DND-41 (cell line): ENCODE measurements at regions not wholly inside any gene's neighbourhood (a gene's known extent, or its start where the extent isn't known, plus 50 kb on each side); places are given as distances from the start of the nearest gene placed in this dataset.

Source experiments
- EZH2 ChIP-seq: IDR thresholded peaks from 3 replicates; pipeline ENCODE4 v1.6.1; 2012; ENCODE audit warnings: borderline replicate concordance, low read depth, mild to moderate bottlenecking, moderate library complexity, low read length, inconsistent platforms; ENCODE audit not compliant: severe bottlenecking
- TF ChIP-seq, protein P1 (sequence below): IDR thresholded peaks from 2 replicates; pipeline ENCODE4 v1.5.1; 2012; ENCODE audit warnings: borderline replicate concordance, low read length, moderate library complexity, mild to moderate bottlenecking; ENCODE audit not compliant: poor library complexity, severe bottlenecking; ENCODE audit errors: extremely low read depth

DNA sequence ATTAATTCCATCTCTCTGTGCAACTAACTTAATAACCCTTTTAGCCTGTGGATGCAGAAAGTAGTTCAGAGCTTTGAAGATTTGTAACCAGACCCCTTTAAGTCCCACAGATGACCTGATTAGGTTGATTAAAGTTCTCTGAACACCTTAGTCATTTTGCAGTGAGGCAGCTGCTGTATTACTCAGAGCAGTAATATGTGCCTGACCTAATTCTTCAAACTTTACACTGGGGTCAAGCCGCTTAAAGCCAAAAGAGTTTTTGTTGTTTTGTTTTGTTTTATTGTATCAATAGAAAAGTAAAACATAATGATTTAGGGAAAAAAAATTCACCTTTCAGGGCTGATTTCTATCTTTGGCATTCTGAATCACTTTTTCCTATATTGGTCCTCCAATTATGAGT is 78.6 kb upstream of the PLEKHG7 start:
- TF ChIP-seq, protein P1, sequence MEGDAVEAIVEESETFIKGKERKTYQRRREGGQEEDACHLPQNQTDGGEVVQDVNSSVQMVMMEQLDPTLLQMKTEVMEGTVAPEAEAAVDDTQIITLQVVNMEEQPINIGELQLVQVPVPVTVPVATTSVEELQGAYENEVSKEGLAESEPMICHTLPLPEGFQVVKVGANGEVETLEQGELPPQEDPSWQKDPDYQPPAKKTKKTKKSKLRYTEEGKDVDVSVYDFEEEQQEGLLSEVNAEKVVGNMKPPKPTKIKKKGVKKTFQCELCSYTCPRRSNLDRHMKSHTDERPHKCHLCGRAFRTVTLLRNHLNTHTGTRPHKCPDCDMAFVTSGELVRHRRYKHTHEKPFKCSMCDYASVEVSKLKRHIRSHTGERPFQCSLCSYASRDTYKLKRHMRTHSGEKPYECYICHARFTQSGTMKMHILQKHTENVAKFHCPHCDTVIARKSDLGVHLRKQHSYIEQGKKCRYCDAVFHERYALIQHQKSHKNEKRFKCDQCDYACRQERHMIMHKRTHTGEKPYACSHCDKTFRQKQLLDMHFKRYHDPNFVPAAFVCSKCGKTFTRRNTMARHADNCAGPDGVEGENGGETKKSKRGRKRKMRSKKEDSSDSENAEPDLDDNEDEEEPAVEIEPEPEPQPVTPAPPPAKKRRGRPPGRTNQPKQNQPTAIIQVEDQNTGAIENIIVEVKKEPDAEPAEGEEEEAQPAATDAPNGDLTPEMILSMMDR = no peak
- TF ChIP-seq EZH2 = no peak
